HEK293T (cell line): ENCODE measurements at regions not wholly inside any gene's neighbourhood (a gene's known extent, or its start where the extent isn't known, plus 50 kb on each side); places are given as distances from the start of the nearest gene placed in this dataset.

ENCODE experiments used
- CTCF ChIA-PET: fragments of 350-600 bp; formaldehyde crosslinking; extraction: SDS; loops from one replicate; lab custom pipeline; 2021; ENCODE audit warnings: antibody characterized with exemption, inconsistent platforms; lab: Yijun Ruan, JAX
- POLR2A ChIA-PET: fragments of 350-600 bp; formaldehyde crosslinking; extraction: SDS; loops from one replicate; lab custom pipeline; 2020; ENCODE audit warnings: antibody characterized with exemption, inconsistent platforms; lab: Yijun Ruan, JAX
- DNase-seq: peaks from one replicate; pipeline ENCODE4 v3.0.0; 2012; ENCODE audit warnings: mixed read lengths; ENCODE audit errors: extremely low spot score
- ARNT ChIP-seq: fragments of 450-650 bp; IDR thresholded peaks from 2 replicates; pipeline ENCODE4 v1.6.1; 2017; ENCODE audit warnings: mild to moderate bottlenecking
- BHLHE40 ChIP-seq: fragments of 450-650 bp; IDR thresholded peaks from 2 replicates; pipeline ENCODE4 v1.6.1; 2016; ENCODE audit warnings: mild to moderate bottlenecking, moderate library complexity, borderline replicate concordance
- CTBP1 ChIP-seq: fragments of 450-650 bp; IDR thresholded peaks from 2 replicates; pipeline ENCODE4 v1.6.1; 2016; ENCODE audit warnings: borderline replicate concordance
- ELF4 ChIP-seq: fragments of 450-650 bp; IDR thresholded peaks from 2 replicates; pipeline ENCODE4 v1.6.1; 2017; ENCODE audit warnings: antibody characterized with exemption
- FOXA1 ChIP-seq: fragments of 450-650 bp; IDR thresholded peaks from 2 replicates; pipeline ENCODE4 v1.6.1; 2016; ENCODE audit warnings: mild to moderate bottlenecking
- FOXK2 ChIP-seq: fragments of 450-650 bp; IDR thresholded peaks from 2 replicates; pipeline ENCODE4 v1.6.1; 2016; ENCODE audit warnings: mild to moderate bottlenecking
- FOXM1 ChIP-seq: fragments of 450-650 bp; IDR thresholded peaks from 2 replicates; pipeline ENCODE4 v1.6.1; 2017; ENCODE audit warnings: mild to moderate bottlenecking, borderline replicate concordance
- HDGF ChIP-seq: fragments of 450-650 bp; IDR thresholded peaks from 2 replicates; pipeline ENCODE4 v1.6.1; 2017; ENCODE audit warnings: antibody characterized with exemption, borderline replicate concordance
- L3MBTL2 ChIP-seq: fragments of 450-650 bp; conservative IDR thresholded peaks from 2 replicates; pipeline ENCODE4 v1.6.1; 2016; ENCODE audit warnings: mild to moderate bottlenecking
- LEF1 ChIP-seq: fragments of 450-650 bp; IDR thresholded peaks from 2 replicates; pipeline ENCODE4 v1.6.1; 2017; ENCODE audit warnings: mild to moderate bottlenecking, borderline replicate concordance
- NFRKB ChIP-seq: fragments of 450-650 bp; IDR thresholded peaks from 2 replicates; pipeline ENCODE4 v1.6.1; 2016; ENCODE audit warnings: mild to moderate bottlenecking, moderate library complexity
- SP1 ChIP-seq: fragments of 450-650 bp; IDR thresholded peaks from 2 replicates; pipeline ENCODE4 v1.6.1; 2017
- SUZ12 ChIP-seq: fragments of 450-650 bp; IDR thresholded peaks from 2 replicates; pipeline ENCODE4 v1.6.1; 2016; ENCODE audit warnings: mild to moderate bottlenecking
- TARDBP ChIP-seq: fragments of 450-650 bp; IDR thresholded peaks from 2 replicates; pipeline ENCODE4 v1.6.1; 2016
- ZNF384 ChIP-seq: fragments of 450-650 bp; IDR thresholded peaks from 2 replicates; pipeline ENCODE4 v1.6.1; 2016
- TF ChIP-seq, protein P1 (sequence below): fragments of 450-650 bp; IDR thresholded peaks from 2 replicates; pipeline ENCODE4 v1.6.1; 2016

DNA sequence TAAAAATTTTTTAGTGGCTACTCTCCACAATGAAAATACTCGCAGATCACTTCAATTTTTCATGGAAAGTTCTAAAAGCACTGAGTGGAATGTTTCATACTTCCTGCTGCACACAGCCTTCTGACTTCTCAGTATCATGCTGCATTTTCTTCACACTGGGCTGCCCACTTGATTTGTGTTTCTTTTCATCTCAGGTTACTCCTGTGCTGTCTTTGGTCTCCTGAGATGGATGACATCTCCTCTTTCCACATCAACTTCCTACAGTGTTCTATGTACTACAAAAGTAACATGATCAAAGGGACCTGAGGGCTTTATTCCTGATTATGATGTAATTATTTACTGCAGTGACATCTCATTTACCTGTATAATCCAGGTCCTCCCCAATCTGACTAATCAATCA lies 927.7 kb downstream of the ROBO2 start:
- CTCF ChIA-PET = no interaction called here
- POLR2A ChIA-PET = no interaction called here
- TF ChIP-seq, protein P1, sequence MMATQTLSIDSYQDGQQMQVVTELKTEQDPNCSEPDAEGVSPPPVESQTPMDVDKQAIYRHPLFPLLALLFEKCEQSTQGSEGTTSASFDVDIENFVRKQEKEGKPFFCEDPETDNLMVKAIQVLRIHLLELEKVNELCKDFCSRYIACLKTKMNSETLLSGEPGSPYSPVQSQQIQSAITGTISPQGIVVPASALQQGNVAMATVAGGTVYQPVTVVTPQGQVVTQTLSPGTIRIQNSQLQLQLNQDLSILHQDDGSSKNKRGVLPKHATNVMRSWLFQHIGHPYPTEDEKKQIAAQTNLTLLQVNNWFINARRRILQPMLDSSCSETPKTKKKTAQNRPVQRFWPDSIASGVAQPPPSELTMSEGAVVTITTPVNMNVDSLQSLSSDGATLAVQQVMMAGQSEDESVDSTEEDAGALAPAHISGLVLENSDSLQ = peak; percentile 32; the same call in 1 of the 2 replicates
- no peak for TF ChIP-seq TARDBP
- TF ChIP-seq ZNF384 = no peak
- peak; percentile 3 for DNase-seq

DNA sequence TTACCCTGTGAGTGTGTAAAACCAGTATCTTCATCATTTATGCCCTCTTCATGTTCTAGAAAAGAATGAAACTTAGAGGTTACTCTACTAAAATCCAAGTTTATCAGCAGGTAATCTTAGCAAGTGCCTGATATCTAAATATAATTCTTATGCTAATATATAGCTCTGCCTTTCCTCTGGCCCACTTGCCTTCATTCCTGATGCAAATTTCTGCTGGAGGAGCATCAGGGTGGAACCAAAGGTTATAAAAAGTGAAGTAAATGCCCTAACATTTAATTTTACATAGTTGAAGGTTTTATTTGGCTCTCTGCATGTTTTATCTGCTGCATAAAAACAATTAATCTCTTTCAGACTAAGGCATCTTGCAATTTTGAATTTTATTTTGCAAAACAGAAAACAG lies 936.2 kb downstream of the ROBO2 start:
- ChIA-PET POLR2A (no interaction called here), CTCF (no interaction called here)
- TF ChIP-seq FOXA1 (no peak), ELF4 (no peak), FOXK2 (no peak), BHLHE40 (no peak), TARDBP (no peak), CTBP1 (no peak), ARNT (no peak)
- no peak for DNase-seq

DNA sequence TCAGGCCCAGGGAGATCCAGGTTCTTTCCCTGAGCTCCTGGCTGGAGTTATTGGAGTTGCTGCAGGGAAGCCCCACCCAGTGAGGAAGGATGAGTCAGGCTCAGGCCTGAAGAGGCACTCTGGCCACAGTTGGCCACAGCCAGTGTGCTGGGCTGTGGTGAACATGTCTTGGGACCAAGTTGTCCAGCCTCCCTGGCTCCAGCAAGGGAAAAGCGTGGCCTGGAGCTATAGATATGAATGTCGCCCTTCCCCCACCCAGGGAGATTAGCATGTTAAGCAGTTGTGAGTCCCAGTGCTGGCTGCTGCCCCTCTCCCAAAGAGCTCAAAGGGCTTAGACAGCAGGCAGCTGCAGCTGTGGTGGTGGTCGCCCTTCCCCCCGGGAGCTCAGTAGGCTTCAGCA lies 963.2 kb downstream of the ROBO2 start:
- no peak for DNase-seq
- CTCF ChIA-PET = no interaction called here
- no peak for TF ChIP-seq ZNF384
- no peak for TF ChIP-seq SUZ12
- TF ChIP-seq BHLHE40 = no peak
- POLR2A ChIA-PET = no interaction called here

DNA sequence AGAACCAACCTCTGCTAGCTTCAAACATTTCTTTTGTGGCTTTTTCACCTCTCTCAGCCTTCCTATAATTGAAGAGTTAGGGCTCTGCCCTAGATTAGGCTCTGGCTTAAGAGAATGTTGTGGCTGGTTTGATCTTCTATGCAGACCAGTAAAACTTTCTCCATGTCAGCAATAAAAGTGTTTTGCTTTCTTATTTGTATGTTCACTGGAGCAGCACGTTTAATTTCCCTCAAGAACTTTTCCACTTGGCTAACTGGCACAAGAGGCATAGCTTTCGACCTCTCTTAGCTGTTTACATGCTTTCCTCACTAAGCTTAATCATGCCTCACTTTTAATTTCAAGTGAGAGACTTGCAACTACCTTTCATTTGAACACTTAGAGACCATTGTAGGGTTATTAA lies 964.7 kb downstream of the ROBO2 start:
- DNase-seq = no peak
- CTCF ChIA-PET = no interaction called here
- TF ChIP-seq ZNF384 (no peak), SP1 (no peak), LEF1 (no peak), HDGF (no peak), BHLHE40 (no peak), FOXA1 (no peak), L3MBTL2 (no peak)
- POLR2A ChIA-PET = no interaction called here

DNA sequence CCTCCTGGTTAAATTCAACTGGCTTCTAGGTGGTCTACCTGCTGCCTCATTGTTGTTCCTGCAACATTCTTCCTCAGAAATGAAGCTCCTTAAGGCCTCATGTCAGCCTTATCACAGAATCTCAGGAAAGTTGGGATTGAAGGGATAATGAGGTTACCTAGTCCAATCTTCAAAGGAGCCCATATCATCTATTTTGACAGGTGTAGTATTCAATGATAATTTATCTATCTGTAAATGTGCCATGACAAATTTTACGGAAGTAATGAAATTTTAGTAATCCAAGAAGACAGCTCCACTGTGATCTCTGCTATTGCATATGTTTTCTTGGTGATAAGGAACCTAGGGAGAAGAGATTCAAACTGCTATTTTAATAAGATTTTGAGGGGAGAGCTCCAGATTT lies 973.8 kb downstream of the ROBO2 start:
- no peak for DNase-seq
- CTCF ChIA-PET = no interaction called here
- POLR2A ChIA-PET = no interaction called here
- TF ChIP-seq NFRKB (no peak), SP1 (no peak), ARNT (no peak), SUZ12 (no peak), ZNF384 (no peak), ELF4 (no peak), FOXK2 (no peak), BHLHE40 (no peak), FOXA1 (no peak), FOXM1 (no peak), HDGF (no peak), CTBP1 (no peak), TARDBP (no peak), LEF1 (no peak), L3MBTL2 (no peak)
- TF ChIP-seq, protein P1 = no peak

DNA sequence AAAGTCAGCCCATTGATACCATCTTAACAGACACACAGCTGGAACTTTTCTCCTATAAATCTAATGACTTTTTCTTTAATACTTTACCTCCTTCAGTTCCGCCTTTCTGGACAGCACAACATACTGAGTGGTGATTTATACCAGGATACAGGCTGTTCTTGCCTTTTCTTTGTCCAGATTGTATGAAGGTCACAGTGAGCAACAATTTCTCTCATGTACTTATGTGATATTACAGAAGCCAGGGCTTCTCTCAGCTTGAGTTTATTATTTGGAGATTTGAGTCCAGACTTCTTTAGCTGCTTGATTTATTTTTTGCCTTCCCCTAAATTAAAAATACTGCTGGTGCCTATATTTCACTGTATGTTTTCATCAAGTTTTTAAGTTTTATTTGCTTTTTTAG lies 976.0 kb downstream of the ROBO2 start:
- ChIA-PET POLR2A (no interaction called here), CTCF (no interaction called here)
- no peak for TF ChIP-seq NFRKB
- TF ChIP-seq FOXK2 = no peak
- TF ChIP-seq, protein P1 = no peak
- no peak for TF ChIP-seq CTBP1
- no peak for TF ChIP-seq ARNT
- DNase-seq = no peak

DNA sequence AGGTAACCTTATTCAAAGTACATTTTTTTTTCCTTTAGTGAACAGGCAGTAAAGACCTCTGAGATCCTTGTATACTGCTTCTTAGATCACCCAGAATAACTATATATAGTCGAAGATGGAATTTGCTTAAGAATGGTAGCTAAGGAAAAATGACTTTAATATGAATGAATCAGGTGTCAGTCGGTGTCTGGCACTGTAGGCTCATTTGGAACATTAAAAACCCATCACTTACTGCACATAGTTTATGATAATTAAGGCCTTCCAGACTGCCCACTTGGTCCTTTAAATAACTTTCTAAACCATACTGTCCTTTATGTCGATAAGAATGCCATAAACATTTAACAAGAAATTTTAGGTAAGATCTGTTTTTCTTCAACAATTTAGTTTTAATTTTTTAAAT lies 981.8 kb downstream of the ROBO2 start:
- CTCF ChIA-PET = no interaction called here
- POLR2A ChIA-PET = no interaction called here
- DNase-seq = no peak
- no peak for TF ChIP-seq HDGF
- no peak for TF ChIP-seq FOXK2
- TF ChIP-seq SP1 = no peak
- TF ChIP-seq TARDBP = no peak
- no peak for TF ChIP-seq SUZ12
- no peak for TF ChIP-seq L3MBTL2
- no peak for TF ChIP-seq FOXA1
- no peak for TF ChIP-seq ARNT
- no peak for TF ChIP-seq FOXM1
- TF ChIP-seq ELF4 = no peak
- no peak for TF ChIP-seq LEF1

DNA sequence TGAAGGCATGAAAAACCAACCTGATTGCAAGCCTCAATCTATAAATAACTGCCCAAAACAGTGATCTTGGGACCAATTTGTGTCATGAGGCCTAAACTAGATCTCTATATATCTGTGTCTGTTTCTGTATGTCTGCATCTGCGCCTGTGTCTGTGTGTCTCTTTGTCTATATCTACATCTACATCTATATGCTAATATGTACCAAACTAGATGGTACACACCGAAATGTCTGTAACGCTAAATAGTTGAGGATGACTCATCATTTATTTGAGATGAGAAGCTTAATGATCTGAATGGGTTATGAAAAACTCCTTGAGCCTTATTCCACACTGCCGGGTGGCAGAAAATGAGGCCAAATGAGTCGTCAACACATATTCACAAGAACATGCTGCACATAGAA lies 982.3 kb downstream of the ROBO2 start:
- ChIA-PET POLR2A (no interaction called here), CTCF (no interaction called here)
- no peak for TF ChIP-seq SUZ12
- no peak for TF ChIP-seq TARDBP
- no peak for TF ChIP-seq BHLHE40
- TF ChIP-seq FOXK2 = no peak
- TF ChIP-seq HDGF = no peak
- TF ChIP-seq SP1 = no peak
- TF ChIP-seq L3MBTL2 = no peak
- TF ChIP-seq ARNT = no peak
- TF ChIP-seq NFRKB = no peak
- TF ChIP-seq, protein P1 = no peak
- no peak for TF ChIP-seq FOXM1
- no peak for TF ChIP-seq FOXA1
- TF ChIP-seq ELF4 = no peak
- no peak for TF ChIP-seq LEF1
- TF ChIP-seq CTBP1 = no peak
- no peak for TF ChIP-seq ZNF384
- DNase-seq = no peak
